Panc1 (cell line): ENCODE measurements at regions not wholly inside any gene's neighbourhood (a gene's known extent, or its start where the extent isn't known, plus 50 kb on each side); places are given as distances from the start of the nearest gene placed in this dataset.

Source experiments
- CTCF ChIP-seq: fragments of 450-650 bp; IDR thresholded peaks from 2 replicates; pipeline ENCODE4 v1.5.1; 2017; ENCODE audit warnings: mild to moderate bottlenecking
- REST ChIP-seq, 2 experiments: IDR thresholded peaks; 2 replicates each; pipeline ENCODE4 v1.6.1; 2011 to 2012; ENCODE audit warnings: low read depth in 2 of 2, control low read depth in 1 of 2, low read length in 1 of 2, mild to moderate bottlenecking in 1 of 2, moderate library complexity in 1 of 2; ENCODE audit not compliant: insufficient read depth in 1 of 2

GRCh38 chr4:85114526-85114925 is 148.0 kb upstream of the WDFY3 start:
- TF ChIP-seq CTCF (no peak), REST (IDR thresholded peaks at IDR 0.05; ENCODE audit: insufficient read depth in 1 of 2, low read depth in 2 of 2, low read length in 1 of 2) (no peak)
